ENCODE measurements at regions not wholly inside any gene's neighbourhood (a gene's known extent, or its start where the extent isn't known, plus 50 kb on each side); places are given as distances from the start of the nearest gene placed in this dataset.

GRCh38 chr18:61666876-61667590, 225.8 kb downstream of the RNF152 start:
- Histone ChIP-seq H3K27me3 (ENCODE audit: insufficient read depth, low read length) (no peaks in the 10 kb centered on the region), H3K36me3 (ENCODE audit: control insufficient read depth in 1 of 2, insufficient read depth in 2 of 2, low read length in 2 of 2) (no peaks in the 10 kb centered on the region), H3K4me1 (ENCODE audit: control insufficient read depth in 1 of 2, insufficient read depth in 2 of 2, low read length in 2 of 2) (no peaks in the 10 kb centered on the region), H3K9me3 (ENCODE audit: insufficient read depth, low read depth, low read length) (peaks cover 2% of the 10 kb centered on the region), H3K9ac (ENCODE audit: low read length) (no peak overlapping the region), H4K91ac (ENCODE audit: low read depth, low read length) (no peak overlapping the region), H4K12ac (ENCODE audit: low read depth, low read length) (no peak overlapping the region), H3K18ac (ENCODE audit: low read length) (no peak overlapping the region), H3K14ac (ENCODE audit: low read length) (no peak overlapping the region), H3K4me2 (ENCODE audit: low read length) (no peak overlapping the region), H3K27ac (ENCODE audit: low read depth, low read length) (no peak overlapping the region), H2BK120ac (ENCODE audit: insufficient read depth, low read length, poor library complexity) (no peak overlapping the region), H2BK12ac (ENCODE audit: low read length) (no peak overlapping the region), H2AFZ (ENCODE audit: insufficient read depth, low read length, poor library complexity) (no peak overlapping the region), H3K79me2 (ENCODE audit: control insufficient read depth, insufficient read depth, low read length, poor library complexity) (no peaks in the 10 kb centered on the region), H3K23ac (ENCODE audit: low read length) (no peak overlapping the region), H2AK5ac (ENCODE audit: low read length) (no peak overlapping the region), H3K4ac (ENCODE audit: low read depth, low read length) (no peak overlapping the region), H2BK5ac (ENCODE audit: low read depth, low read length, poor library complexity) (no peak overlapping the region), H3K79me1 (ENCODE audit: low read length) (no peaks in the 10 kb centered on the region), H3K4me3 (ENCODE audit: low read depth, low read length) (no peak overlapping the region), H4K8ac (ENCODE audit: low read depth, low read length) (no peak overlapping the region)
- no CpG with 5 or more reads among the region's 2 CpGs for WGBS (ENCODE audit: extremely low coverage, insufficient coverage, insufficient read length)
- no peak for DNase-seq

- Histone ChIP-seq H3K36me3 (ENCODE audit: control insufficient read depth in 1 of 2, insufficient read depth in 2 of 2, low read length in 2 of 2) (no peaks in the 10 kb centered on the region), H4K12ac (ENCODE audit: low read depth, low read length) (no peak overlapping the region), H3K14ac (ENCODE audit: low read length) (no peak overlapping the region), H4K8ac (ENCODE audit: low read depth, low read length) (no peak overlapping the region), H3K27ac (ENCODE audit: low read depth, low read length) (no peak overlapping the region), H3K23ac (ENCODE audit: low read length) (no peak overlapping the region), H3K27me3 (ENCODE audit: insufficient read depth, low read length) (no peaks in the 10 kb centered on the region), H3K79me1 (ENCODE audit: low read length) (no peaks in the 10 kb centered on the region), H2BK5ac (ENCODE audit: low read depth, low read length, poor library complexity) (no peak overlapping the region), H2AK5ac (ENCODE audit: low read length) (no peak overlapping the region), H4K91ac (ENCODE audit: low read depth, low read length) (no peak overlapping the region), H3K4me2 (ENCODE audit: low read length) (no peak overlapping the region), H2BK12ac (ENCODE audit: low read length) (no peak overlapping the region), H3K79me2 (ENCODE audit: control insufficient read depth, insufficient read depth, low read length, poor library complexity) (no peaks in the 10 kb centered on the region), H3K18ac (ENCODE audit: low read length) (no peak overlapping the region), H3K4me3 (ENCODE audit: low read depth, low read length) (no peak overlapping the region), H3K4me1 (ENCODE audit: control insufficient read depth in 1 of 2, insufficient read depth in 2 of 2, low read length in 2 of 2) (no peaks in the 10 kb centered on the region), H2AFZ (ENCODE audit: insufficient read depth, low read length, poor library complexity) (no peak overlapping the region), H3K9me3 (ENCODE audit: insufficient read depth, low read depth, low read length) (peaks cover 3% of the 10 kb centered on the region), H3K9ac (ENCODE audit: low read length) (no peak overlapping the region), H3K4ac (ENCODE audit: low read depth, low read length) (no peak overlapping the region), H2BK120ac (ENCODE audit: insufficient read depth, low read length, poor library complexity) (no peak overlapping the region)
- no CpG with 5 or more reads among the region's 6 CpGs for WGBS (ENCODE audit: extremely low coverage, insufficient coverage, insufficient read length)
- no peak for DNase-seq
These were observed 228.3 kb downstream of the RNF152 start for GRCh38 chr18:61664419-61665084.

GRCh38 chr18:61662726-61663125, 230.1 kb downstream of the RNF152 start:
- Histone ChIP-seq H3K79me1 (ENCODE audit: low read length) (no peaks in the 10 kb centered on the region), H3K36me3 (ENCODE audit: control insufficient read depth in 1 of 2, insufficient read depth in 2 of 2, low read length in 2 of 2) (no peaks in the 10 kb centered on the region), H2AK5ac (ENCODE audit: low read length) (no peak overlapping the region), H3K9ac (ENCODE audit: low read length) (no peak overlapping the region), H3K4me1 (ENCODE audit: control insufficient read depth in 1 of 2, insufficient read depth in 2 of 2, low read length in 2 of 2) (no peaks in the 10 kb centered on the region), H2BK5ac (ENCODE audit: low read depth, low read length, poor library complexity) (no peak overlapping the region), H4K91ac (ENCODE audit: low read depth, low read length) (no peak overlapping the region), H3K18ac (ENCODE audit: low read length) (no peak overlapping the region), H2BK120ac (ENCODE audit: insufficient read depth, low read length, poor library complexity) (no peak overlapping the region), H4K8ac (ENCODE audit: low read depth, low read length) (no peak overlapping the region), H2AFZ (ENCODE audit: insufficient read depth, low read length, poor library complexity) (no peak overlapping the region), H3K4me3 (ENCODE audit: low read depth, low read length) (no peak overlapping the region), H4K12ac (ENCODE audit: low read depth, low read length) (no peak overlapping the region), H3K9me3 (ENCODE audit: insufficient read depth, low read depth, low read length) (peaks cover 3% of the 10 kb centered on the region), H3K4ac (ENCODE audit: low read depth, low read length) (no peak overlapping the region), H3K14ac (ENCODE audit: low read length) (no peak overlapping the region), H3K4me2 (ENCODE audit: low read length) (no peak overlapping the region), H3K27ac (ENCODE audit: low read depth, low read length) (no peak overlapping the region), H3K23ac (ENCODE audit: low read length) (no peak overlapping the region), H3K27me3 (ENCODE audit: insufficient read depth, low read length) (no peaks in the 10 kb centered on the region), H2BK12ac (ENCODE audit: low read length) (no peak overlapping the region), H3K79me2 (ENCODE audit: control insufficient read depth, insufficient read depth, low read length, poor library complexity) (no peaks in the 10 kb centered on the region)
- no peak for DNase-seq
- WGBS (ENCODE audit: extremely low coverage, insufficient coverage, insufficient read length), result no CpG with 5 or more reads among the region's 3 CpGs

- H3K79me1 ChIP-seq (ENCODE audit: low read length), result no peaks in the 10 kb centered on the region
- H3K4me1 ChIP-seq (ENCODE audit: control insufficient read depth in 1 of 2, insufficient read depth in 2 of 2, low read length in 2 of 2), result peaks cover 0 to 1% of the 10 kb centered on the region in 2 experiments
- WGBS (ENCODE audit: extremely low coverage, insufficient coverage, insufficient read length), result no CpG with 5 or more reads among the region's 2 CpGs
These were observed 234.4 kb downstream of the RNF152 start for GRCh38 chr18:61658431-61658830.

More at GRCh38 chr18:61658431-61658830, 234.4 kb downstream of the RNF152 start:
- no peak overlapping the region for H2BK12ac ChIP-seq (ENCODE audit: low read length)
- no peak for DNase-seq
- no peak overlapping the region for H3K27ac ChIP-seq (ENCODE audit: low read depth, low read length)
- no peak overlapping the region for H2AFZ ChIP-seq (ENCODE audit: insufficient read depth, low read length, poor library complexity)
- no peak overlapping the region for H3K14ac ChIP-seq (ENCODE audit: low read length)
- no peak overlapping the region for H3K4ac ChIP-seq (ENCODE audit: low read depth, low read length)
- no peak overlapping the region for H4K8ac ChIP-seq (ENCODE audit: low read depth, low read length)
- no peak overlapping the region for H3K9ac ChIP-seq (ENCODE audit: low read length)
- no peak overlapping the region for H3K18ac ChIP-seq (ENCODE audit: low read length)
- no peak overlapping the region for H3K23ac ChIP-seq (ENCODE audit: low read length)
- H3K79me2 ChIP-seq (ENCODE audit: control insufficient read depth, insufficient read depth, low read length, poor library complexity), result no peaks in the 10 kb centered on the region
- H2BK5ac ChIP-seq (ENCODE audit: low read depth, low read length, poor library complexity), result no peak overlapping the region
- H3K4me3 ChIP-seq (ENCODE audit: low read depth, low read length), result no peak overlapping the region
- H3K4me2 ChIP-seq (ENCODE audit: low read length), result no peak overlapping the region
- H4K91ac ChIP-seq (ENCODE audit: low read depth, low read length), result no peak overlapping the region
- H2BK120ac ChIP-seq (ENCODE audit: insufficient read depth, low read length, poor library complexity), result no peak overlapping the region
- H2AK5ac ChIP-seq (ENCODE audit: low read length), result no peak overlapping the region
- H4K12ac ChIP-seq (ENCODE audit: low read depth, low read length), result no peak overlapping the region
- H3K9me3 ChIP-seq (ENCODE audit: insufficient read depth, low read depth, low read length), result peaks cover 3% of the 10 kb centered on the region
- H3K36me3 ChIP-seq (ENCODE audit: control insufficient read depth in 1 of 2, insufficient read depth in 2 of 2, low read length in 2 of 2), result no peaks in the 10 kb centered on the region
- no peaks in the 10 kb centered on the region for H3K27me3 ChIP-seq (ENCODE audit: insufficient read depth, low read length)
